ENCODE measurements at regions not wholly inside any gene's neighbourhood (a gene's known extent, or its start where the extent isn't known, plus 50 kb on each side); places are given as distances from the start of the nearest gene placed in this dataset.

GRCh38 chr13:104288496-104288895, 1222.3 kb upstream of the SLC10A2 start:
- no peak for TF ChIP-seq YY1 (IDR thresholded peaks at IDR 0.05; ENCODE audit: insufficient read depth, insufficient read length)
- no peak for TF ChIP-seq ZNF274 (IDR thresholded peaks at IDR 0.05; ENCODE audit: low read depth, low read length)
